NCI-H128 (cell line): ENCODE measurements at regions not wholly inside any gene's neighbourhood (a gene's known extent, or its start where the extent isn't known, plus 50 kb on each side); places are given as distances from the start of the nearest gene placed in this dataset.

Experiments used
- DNase-seq: peaks from one replicate; lab custom pipeline; 2025; ENCODE audit not compliant: unreplicated experiment; lab: John Stamatoyannopoulos, UW

DNA sequence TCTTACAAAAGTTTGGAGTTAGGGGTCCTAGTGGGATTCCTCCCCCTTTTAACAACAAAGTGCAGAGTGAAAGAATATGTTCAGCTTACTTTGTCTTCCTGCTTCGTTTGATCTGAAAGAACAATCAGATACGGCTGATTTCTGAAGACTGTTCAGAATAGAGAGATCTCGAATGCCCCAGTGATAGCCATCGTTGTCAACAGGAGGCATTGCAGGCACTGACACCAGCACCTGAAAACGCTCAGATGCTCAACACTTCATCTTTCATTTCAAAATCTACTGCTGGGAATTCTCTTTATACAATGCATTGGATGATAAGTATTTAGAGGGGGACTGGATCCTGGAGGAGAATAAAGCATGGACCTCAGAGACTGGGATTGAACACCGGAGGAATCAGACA is 186.3 kb upstream of the TENM3 start:
- no peak for DNase-seq

DNA sequence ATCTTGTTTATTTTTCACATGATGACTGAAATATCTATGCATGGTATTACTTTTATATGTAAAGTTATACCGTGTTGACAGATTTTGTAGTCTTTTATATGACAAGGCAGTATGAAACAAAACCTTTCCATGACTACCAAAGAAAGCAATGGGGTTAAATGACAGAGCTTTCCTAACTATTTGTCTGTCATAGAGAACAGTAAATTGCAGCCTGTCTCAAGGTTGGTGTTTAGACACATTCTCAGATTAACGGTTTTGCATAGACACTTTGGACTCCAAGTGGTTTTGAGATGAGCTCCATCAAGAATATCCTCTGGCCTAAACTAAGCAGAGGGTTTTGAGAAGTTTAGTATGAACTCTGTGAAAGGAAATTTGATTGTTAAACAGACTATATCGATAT is 180.7 kb upstream of the TENM3 start:
- no peak for DNase-seq

DNA sequence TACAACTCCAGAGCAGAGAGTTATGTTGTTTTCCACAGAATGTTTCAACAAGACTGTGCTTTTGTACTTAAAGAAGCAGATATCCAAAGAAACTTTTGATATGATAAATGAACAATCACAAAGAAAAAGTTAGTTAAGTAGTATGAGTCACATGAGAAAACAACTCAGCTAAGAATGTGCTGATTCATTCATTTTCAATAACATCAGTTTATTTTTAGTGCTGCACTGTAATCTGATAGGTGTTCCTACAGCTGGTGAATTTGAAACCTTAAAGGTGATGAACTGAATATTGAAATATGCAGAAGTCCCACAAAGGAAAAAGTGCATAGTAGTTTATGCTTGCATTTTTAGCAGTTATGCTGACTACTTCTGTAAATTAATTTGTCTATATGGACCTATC is 180.3 kb upstream of the TENM3 start:
- DNase-seq = no peak

DNA sequence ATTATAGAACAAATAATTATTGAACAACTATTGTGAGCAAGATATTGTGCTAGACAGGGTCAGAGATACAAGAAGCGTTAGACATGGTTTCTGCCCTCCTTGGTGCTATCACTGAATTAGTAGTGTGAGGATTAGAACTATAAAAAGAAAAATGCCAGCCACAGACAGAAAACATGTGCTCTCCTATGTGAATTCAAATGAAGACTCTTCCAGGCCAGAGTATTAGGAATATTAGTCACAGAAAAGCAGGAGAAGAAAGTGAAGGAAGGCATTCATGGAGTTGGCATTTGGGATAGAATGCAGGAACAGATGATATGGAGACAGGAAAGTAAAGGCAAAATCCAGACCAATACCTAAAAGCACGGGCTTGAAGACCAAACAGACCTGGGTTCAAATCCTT is 179.6 kb upstream of the TENM3 start:
- DNase-seq = no peak

DNA sequence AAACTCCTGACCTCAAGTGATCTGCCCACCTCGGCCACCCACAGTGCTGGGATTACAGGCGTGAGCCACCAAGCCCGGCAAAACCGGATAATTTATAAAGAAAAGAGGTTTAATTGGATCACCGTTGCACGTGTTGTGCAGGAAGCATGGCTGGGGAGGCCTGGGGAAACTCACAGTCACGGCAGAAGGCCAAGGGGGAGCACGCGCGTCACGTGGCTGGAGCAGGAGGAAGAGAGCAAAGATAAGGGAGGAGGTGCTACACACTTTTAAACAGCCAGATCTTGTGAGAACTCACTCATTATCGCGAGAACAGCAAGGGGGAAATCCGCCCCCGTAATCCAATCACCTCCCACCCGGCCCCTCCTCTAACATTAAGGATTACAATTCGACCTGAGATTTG is 177.9 kb upstream of the TENM3 start:
- DNase-seq = no peak

DNA sequence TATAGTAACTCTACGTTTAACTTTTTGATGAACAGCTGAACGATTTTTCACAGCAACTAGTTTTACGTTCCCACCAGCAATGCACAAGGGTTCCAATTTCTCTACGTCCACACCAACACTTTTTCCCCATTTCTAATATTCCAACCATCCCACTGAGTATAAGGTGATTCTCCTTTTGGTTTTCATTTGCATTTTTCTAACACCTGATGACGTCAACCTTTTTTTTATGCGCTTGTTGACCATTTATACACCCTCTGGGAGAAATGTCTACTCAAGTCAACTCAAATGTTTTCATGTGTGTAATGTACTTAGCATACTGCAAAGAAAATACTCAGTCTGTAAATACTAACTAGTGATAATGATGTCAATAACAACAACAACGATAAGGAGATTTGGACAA is 177.2 kb upstream of the TENM3 start:
- DNase-seq = no peak

DNA sequence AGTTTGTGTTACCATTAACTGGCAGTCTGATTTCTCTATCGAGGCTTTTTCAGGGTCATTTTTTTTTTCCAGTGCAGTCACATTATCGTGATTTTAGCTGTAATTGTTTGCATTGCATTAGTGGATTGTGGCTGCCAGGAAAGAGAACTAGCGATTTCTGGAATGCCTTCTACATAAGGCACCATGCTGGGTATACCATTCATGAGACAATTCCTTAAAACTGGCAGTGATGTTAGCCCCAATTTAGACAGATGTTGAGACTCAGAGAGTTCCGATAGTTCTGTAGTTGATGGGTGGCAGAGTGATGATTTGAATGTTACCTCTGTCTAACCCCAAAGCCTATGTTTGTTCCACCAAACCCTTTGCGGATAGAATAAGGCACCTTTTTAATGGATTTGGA is 175.4 kb upstream of the TENM3 start:
- DNase-seq = no peak

DNA sequence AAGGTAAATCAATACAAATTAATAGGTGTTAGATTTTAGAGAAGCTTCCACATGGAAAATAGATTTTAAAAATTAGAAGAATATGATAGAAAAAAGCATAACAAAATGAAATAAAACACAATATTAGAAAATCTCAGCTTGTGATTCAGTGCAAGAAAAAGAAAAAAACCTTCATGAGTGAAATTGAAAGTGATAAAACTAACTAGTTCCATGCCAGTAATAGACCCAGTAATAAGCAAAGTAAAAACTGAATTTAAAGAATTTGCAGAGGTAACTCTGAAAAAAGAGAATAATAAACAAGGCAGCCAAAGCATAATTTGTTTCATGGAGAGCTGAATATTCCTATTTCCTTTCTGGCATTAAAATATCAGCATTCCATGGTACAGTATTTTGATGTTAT is 174.3 kb upstream of the TENM3 start:
- no peak for DNase-seq

DNA sequence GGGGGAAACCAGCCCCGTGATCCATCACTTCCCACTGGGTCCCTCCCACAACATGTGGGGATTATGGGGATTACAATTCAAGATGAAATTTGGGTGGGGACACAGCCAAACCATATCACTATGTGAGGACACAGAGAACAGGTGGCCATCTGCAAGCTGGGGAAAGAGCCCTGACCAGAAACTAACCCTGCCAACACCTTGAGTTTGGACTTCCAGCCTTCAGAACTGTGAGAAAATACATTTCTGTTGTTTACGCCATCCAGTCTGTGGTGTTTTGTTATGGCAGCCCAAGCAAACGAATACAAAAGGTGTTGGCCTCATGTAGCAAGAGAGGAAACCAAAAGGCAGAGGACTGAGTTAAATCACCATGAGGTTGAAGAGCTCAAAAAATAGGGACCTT is 169.9 kb upstream of the TENM3 start:
- no peak for DNase-seq

DNA sequence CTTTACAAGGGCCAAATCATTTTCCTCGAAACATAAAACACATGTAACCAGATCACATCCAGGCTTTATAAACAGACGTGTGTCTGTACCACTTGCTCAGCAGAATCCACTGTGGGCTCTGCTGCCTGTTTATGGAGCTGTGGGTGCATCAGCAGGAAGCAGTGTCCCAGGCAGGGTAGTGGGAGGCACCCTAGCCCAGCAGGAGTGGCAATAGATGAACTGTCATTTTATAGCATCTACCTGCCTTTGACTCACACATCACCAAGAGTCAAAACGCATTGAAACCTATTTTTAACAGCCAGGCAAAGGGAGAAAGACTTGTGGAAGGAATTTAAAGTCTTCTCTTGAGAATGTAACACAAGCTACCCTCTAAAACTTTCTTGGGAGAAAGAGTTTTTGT is 169.1 kb upstream of the TENM3 start:
- no peak for DNase-seq

DNA sequence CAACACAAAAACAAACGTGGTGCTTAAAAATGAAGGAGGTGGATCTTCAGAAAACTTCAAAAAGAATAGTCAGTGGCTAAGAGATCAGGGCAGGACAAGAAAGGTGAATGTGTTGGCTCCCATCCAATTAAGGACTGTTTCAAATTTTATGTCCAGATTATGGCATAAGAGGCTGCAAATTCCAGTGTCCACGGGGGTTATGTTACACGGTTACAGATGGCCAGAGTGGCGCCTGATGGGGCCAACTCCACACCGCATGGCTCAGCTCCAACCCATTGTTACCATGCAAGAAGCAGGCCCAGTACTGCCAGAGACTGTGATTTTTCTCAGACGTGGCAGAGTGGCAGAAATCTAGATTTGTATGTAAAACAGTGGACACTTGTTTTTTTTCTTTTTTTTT is 168.4 kb upstream of the TENM3 start:
- DNase-seq = no peak

DNA sequence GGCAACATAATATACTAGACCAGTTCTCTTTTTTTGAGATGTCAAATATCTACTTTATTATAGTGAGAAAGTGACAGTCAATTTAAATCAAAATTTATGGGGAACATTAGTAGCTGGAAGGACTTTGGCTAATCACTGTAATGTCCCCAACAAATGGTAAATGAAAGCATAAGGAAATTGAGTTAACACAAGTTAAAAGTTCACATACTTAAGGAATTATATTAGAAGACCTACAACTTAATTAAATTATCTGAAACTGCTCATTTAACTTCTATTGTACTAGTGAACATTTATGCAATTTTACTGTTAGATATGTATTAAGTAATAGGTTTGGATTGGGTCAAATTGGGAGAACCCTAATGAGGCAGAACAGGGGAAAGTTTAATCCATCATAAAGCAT is 160.3 kb upstream of the TENM3 start:
- no peak for DNase-seq

DNA sequence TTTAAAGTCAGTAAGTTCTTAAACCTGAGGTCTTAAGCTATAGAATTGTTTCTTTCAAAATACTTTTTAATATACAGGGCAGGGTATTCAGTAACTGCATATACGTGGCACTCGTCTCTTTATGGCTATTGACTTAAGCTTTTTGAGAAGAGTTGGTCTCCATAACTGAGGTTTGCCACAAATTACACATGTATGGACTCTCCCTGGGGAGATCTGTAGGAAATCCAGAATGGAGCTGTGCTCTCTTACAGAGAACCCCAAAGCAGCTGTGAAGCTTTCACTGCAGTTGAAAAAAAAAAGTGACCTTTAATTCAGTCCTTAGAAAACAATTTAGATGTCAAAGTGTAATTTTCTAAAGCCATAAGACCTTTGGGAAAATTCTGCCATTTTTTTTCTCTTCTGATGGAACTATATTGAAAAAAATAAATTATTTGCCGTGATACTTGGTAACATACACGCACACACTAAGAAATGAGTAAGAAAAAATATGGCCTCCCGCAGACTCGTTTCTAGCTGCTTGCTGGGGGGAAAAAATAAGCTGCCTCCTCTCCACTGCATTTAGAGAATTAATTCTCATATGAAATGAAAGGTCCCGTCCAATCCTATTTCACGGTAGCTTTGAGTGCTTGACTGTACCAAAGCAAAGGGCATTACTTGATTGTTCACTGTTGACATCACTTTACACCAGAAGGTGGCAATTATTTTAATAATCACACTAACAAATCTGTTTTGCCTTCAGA is 159.4 kb upstream of the TENM3 start:
- no peak for DNase-seq

DNA sequence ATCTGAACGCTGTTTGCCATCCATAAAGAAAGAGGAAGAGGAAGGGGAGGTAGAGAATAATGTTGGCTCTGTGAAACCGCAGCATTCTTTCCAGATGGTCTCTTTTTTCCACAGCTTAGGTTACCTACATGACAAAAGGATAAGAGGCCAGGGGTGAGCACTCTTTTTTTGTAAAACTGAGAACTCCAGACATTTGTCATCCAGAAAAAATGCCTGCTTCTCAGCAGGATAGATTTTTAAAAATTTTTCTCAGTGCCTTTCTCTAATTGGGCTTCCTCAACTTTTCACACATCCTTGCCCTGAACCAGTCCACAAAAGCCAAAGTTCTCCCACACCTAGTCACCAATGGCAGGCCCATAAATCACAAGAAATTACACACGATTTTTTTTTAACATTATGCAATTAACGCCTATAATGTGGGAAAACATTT is 158.1 kb upstream of the TENM3 start:
- no peak for DNase-seq

DNA sequence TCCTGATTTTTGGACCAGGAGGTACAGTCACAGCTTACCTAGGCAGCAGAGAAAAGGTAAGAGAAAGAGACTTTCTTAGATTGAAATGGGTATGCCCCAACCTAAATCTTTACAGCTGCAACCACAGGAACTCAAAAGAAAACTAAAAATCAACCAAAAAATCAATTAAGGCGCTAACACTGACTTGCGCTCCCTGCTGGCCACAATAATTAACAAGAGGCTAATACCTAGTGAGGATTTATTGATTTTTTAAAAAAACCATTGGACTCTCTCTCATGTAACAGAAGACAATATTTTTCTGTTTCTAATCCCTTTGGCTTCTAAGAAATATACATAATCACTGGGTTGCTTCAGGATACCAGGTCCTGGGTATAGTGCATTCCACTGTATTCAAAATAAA is 153.9 kb upstream of the TENM3 start:
- no peak for DNase-seq

DNA sequence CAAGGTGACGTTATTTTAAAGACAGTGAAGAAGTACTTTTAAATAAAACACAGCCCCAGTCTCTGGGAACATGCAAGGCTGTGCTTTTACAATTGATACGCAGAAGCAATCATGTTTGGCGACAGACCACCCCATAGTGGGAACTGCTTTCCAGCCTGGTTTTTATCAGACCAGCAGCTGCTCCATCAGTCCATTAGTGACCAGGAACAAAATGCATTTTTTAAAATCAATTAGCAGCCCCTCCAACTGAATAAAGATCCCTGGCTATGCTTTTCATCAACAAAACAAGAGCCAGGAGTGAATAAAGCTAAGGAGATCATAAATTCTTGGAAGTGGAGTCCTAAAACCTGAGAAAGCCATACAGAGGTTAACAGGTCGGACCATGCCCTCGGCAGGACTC is 153.0 kb upstream of the TENM3 start:
- no peak for DNase-seq

DNA sequence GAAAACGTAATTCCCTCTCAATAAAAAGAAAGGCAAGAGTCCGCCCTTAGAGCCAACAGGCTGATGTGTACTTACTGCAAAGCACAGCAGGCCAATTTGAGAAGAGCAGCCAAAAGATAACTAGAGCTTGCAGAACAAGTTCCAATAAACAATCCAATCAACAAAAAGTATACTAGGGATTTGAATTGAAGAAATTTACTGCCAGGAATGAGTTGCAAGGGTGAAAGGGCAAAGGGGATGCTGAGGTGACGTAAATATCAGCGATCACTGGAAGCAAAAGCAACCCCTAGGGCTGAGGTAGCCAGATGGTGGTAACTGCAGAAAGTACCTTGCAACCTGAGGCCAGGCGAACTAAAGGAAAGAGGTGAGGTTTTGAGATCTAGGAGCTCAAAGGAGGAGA is 152.1 kb upstream of the TENM3 start:
- DNase-seq = no peak

DNA sequence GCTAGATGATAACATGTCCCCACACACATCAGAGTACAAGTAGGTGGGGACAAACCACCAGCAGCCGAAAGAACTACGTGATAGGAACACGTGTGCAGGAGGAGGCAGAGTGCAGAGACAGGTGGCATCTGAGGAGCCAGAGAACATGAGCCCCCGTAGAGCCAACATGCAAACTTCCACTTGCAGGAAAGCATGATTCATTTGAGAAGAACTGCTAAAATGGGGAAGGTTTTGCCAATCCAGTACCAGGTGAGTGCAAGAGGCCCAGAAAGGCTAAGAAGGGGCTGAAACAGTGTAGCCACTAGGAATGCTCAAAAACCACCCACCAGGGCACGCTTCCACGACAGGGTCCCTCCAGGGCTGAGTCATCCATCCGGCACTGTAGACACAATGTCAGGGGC is 149.8 kb upstream of the TENM3 start:
- no peak for DNase-seq

DNA sequence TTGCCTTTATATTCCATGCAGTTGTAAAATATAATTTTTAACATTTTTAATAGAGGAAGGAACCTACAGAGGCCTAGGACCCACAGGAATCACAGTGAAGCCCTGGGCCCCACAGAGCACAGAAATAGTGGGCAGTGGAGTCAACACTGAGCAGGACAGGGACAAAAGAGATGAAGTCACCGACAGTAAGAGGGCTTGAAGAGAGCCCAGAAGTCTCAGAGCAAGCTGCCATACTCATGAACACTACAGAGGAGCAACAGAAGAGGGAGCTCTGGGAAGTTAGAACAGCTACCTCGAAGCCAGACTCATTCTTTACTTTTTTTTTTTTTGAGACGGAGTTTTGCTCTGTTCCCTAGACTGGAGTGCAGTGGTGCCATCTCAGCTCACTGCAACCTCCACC is 149.3 kb upstream of the TENM3 start:
- no peak for DNase-seq

DNA sequence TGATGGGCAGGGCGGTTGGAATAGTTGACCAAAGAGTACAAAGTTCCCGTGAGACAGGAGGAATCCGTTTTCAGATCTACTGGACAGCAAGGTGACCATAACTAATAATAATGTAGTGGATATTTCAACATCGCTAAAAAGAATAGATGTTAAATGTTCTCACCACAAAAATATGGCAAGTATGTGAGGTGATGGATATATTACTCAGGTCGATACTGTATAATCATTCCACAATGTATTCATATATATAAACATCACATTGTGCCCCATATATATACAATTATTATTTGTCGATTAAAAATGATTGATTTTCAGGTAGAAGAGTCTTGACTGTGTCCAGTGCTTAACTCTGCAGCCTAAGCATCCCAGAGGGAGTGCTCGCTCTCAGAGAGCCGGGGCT is 141.6 kb upstream of the TENM3 start:
- no peak for DNase-seq

DNA sequence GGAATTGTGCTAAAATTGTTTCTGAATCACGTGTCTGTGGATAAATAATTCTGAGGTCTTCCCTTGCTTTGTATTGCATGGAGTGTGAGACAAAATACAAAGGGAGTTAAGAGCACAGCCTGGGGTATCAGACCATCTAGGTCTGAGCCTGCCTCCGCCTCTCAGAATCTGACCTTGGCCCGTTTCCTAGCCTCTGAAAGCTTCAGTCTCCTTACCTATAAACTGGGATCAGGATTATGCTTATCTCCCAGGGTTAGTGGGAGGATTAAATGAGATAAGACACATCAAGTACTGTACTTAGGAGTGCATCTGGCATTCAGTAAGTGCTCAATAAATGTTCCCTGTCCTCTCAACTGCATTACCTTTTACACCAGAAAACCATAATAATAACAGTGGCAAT is 140.6 kb upstream of the TENM3 start:
- no peak for DNase-seq

DNA sequence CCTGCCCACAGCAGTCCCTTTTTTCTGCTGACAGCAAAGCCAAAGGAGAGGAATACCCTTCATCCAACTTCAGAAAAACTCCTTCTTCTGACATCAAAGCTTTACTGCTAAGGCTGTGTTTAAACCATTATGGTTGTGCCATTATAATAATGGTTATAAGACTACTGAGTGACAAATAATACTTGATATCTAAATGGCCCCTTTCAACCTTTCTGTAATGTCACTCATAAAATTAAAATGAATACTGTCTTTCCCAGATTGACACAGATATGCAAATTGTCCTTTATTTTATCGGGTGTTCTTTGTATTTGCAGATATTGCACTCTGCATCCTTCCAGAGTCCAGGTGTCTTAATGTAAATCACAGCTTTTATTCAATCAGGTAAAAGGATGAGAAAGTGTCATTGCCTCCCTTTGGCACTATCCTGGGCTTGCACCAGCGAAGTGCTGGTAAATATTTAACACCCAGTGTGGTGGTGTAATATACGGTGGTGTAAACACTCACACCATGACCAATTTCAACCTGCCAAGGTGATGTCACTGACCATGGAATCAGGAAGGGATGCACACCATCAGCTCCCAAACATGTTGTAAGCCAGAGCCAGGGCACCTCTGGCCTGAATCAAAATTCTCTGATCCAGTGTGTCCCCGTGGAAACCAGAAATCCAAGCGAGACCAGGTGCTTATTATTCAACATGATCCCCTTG is 139.4 kb upstream of the TENM3 start:
- DNase-seq = no peak

DNA sequence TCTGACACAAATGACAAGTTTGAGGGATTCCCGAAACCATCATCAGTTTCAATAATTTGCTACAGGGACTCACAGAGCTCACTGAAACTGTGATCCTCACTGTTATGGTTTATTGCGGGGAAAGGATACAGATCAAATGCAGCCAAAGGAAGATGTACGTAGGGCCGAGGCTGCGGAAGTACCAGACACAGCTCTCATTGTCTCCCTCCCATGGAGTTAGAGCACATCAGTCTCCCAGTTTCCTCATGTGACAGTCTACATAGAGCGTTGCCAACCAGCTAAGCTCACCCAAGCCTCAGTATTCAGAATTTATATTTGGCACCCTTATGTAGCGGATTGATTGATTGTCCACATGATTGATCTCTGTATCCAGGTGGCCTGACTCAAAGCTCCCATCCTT is 137.8 kb upstream of the TENM3 start:
- DNase-seq = no peak
